ENCODE measurements at regions not wholly inside any gene's neighbourhood (a gene's known extent, or its start where the extent isn't known, plus 50 kb on each side); places are given as distances from the start of the nearest gene placed in this dataset.
"Not testable (repeated sequence)": the region's sequence is repeated elsewhere in the genome, so short reads cannot be mapped to it uniquely, and the experiment has no call there.

- Histone ChIP-seq H3K9me3 (no peaks in the 10 kb centered on the region), H3K27me3 (replicated peaks; ENCODE audit: insufficient read depth) (no peaks in the 10 kb centered on the region), H3K36me3 (no peaks in the 10 kb centered on the region), H3K27ac (no peak overlapping the region), H3K4me3 (no peak overlapping the region), H3K4me1 (ENCODE audit: control insufficient read depth in 1 of 2, low read depth in 2 of 2) (no peaks in the 10 kb centered on the region)
- DNase-seq (ENCODE audit: low spot score) (no peak), ATAC-seq (ENCODE audit: insufficient number of reproducible peaks, low FRiP score, low read depth) (no peak)
- TF ChIP-seq CTCF (IDR thresholded peaks at IDR 0.05) = no peak
These were observed 176.9 kb upstream of the CCNH start for GRCh38 chr5:87589587-87589986.

- ATAC-seq (ENCODE audit: insufficient number of reproducible peaks, low FRiP score, low read depth) = no peak
- H3K27me3 ChIP-seq (replicated peaks; ENCODE audit: insufficient read depth) = no peaks in the 10 kb centered on the region
- no peak overlapping the region for H3K4me3 ChIP-seq
- TF ChIP-seq CTCF (IDR thresholded peaks at IDR 0.05) = no peak
- no peaks in the 10 kb centered on the region for H3K36me3 ChIP-seq
- no peaks in the 10 kb centered on the region for H3K9me3 ChIP-seq
- no peak overlapping the region for H3K27ac ChIP-seq
- no peaks in the 10 kb centered on the region for H3K4me1 ChIP-seq (ENCODE audit: control insufficient read depth in 1 of 2, low read depth in 2 of 2)
- DNase-seq (ENCODE audit: low spot score) = no peak
These were observed 175.6 kb upstream of the CCNH start for GRCh38 chr5:87588316-87588715.

- not testable (repeated sequence) for DNase-seq (ENCODE audit: low spot score); H3K27ac ChIP-seq; H3K4me3 ChIP-seq; H3K4me1 ChIP-seq (ENCODE audit: control insufficient read depth in 1 of 2, low read depth in 2 of 2); H3K36me3 ChIP-seq; H3K27me3 ChIP-seq (replicated peaks; ENCODE audit: insufficient read depth); ATAC-seq (ENCODE audit: insufficient number of reproducible peaks, low FRiP score, low read depth); H3K9me3 ChIP-seq
These were observed 171.0 kb upstream of the CCNH start for GRCh38 chr5:87583704-87584103.

GRCh38 chr5:87582149-87582548 lies 169.4 kb upstream of the CCNH start:
- no peak overlapping the region for H3K27ac ChIP-seq
- ATAC-seq (ENCODE audit: insufficient number of reproducible peaks, low FRiP score, low read depth) = no peak
- no peak for DNase-seq (ENCODE audit: low spot score)
- H3K4me3 ChIP-seq = no peak overlapping the region
- TF ChIP-seq CTCF (IDR thresholded peaks at IDR 0.05) = no peak
- no peaks in the 10 kb centered on the region for H3K4me1 ChIP-seq (ENCODE audit: control insufficient read depth in 1 of 2, low read depth in 2 of 2)
- no peaks in the 10 kb centered on the region for H3K27me3 ChIP-seq (replicated peaks; ENCODE audit: insufficient read depth)
- no peaks in the 10 kb centered on the region for H3K9me3 ChIP-seq
- no peaks in the 10 kb centered on the region for H3K36me3 ChIP-seq

GRCh38 chr5:87581661-87582060 lies 168.9 kb upstream of the CCNH start:
- H3K4me3 ChIP-seq = no peak overlapping the region
- no peak for ATAC-seq (ENCODE audit: insufficient number of reproducible peaks, low FRiP score, low read depth)
- no peaks in the 10 kb centered on the region for H3K9me3 ChIP-seq
- TF ChIP-seq CTCF (IDR thresholded peaks at IDR 0.05) = no peak
- H3K36me3 ChIP-seq = no peaks in the 10 kb centered on the region
- no peak overlapping the region for H3K27ac ChIP-seq
- no peak for DNase-seq (ENCODE audit: low spot score)
- H3K4me1 ChIP-seq (ENCODE audit: control insufficient read depth in 1 of 2, low read depth in 2 of 2) = no peaks in the 10 kb centered on the region
- H3K27me3 ChIP-seq (replicated peaks; ENCODE audit: insufficient read depth) = no peaks in the 10 kb centered on the region

GRCh38 chr5:87579678-87580077 lies 166.9 kb upstream of the CCNH start:
- H3K4me3 ChIP-seq = no peak overlapping the region
- no peaks in the 10 kb centered on the region for H3K4me1 ChIP-seq (ENCODE audit: control insufficient read depth in 1 of 2, low read depth in 2 of 2)
- no peak for ATAC-seq (ENCODE audit: insufficient number of reproducible peaks, low FRiP score, low read depth)

More at GRCh38 chr5:87579678-87580077, 166.9 kb upstream of the CCNH start:
- no peak for TF ChIP-seq CTCF (IDR thresholded peaks at IDR 0.05)
- no peaks in the 10 kb centered on the region for H3K9me3 ChIP-seq
- no peak overlapping the region for H3K27ac ChIP-seq
- no peak for DNase-seq (ENCODE audit: low spot score)
- no peaks in the 10 kb centered on the region for H3K36me3 ChIP-seq
- no peaks in the 10 kb centered on the region for H3K27me3 ChIP-seq (replicated peaks; ENCODE audit: insufficient read depth)

All from thoracic aorta (tissue), 2 donors.